Activated CD4-positive, alpha-beta T cell treated with anti-CD3 and anti-CD28 coated beads, Interleukin-2, amount 10 ng/mL, durations not matched to agents 24 days and 14 days (primary cell): ENCODE measurements at regions not wholly inside any gene's neighbourhood (a gene's known extent, or its start where the extent isn't known, plus 50 kb on each side); places are given as distances from the start of the nearest gene placed in this dataset.
"Not testable (repeated sequence)": the region's sequence is repeated elsewhere in the genome, so short reads cannot be mapped to it uniquely, and the experiment has no call there.

Experiments
- DNase-seq: peaks from one replicate; pipeline ENCODE4 v3.0.0; 2022
- H3K27ac Mint-ChIP-seq: one replicate; pipeline ENCODE4 v1.8.0; 2022; ENCODE audit warnings: mild to moderate bottlenecking, mixed read lengths
- H3K27me3 Mint-ChIP-seq: one replicate; pipeline ENCODE4 v1.8.0; 2022; ENCODE audit warnings: mixed read lengths
- H3K36me3 Mint-ChIP-seq: one replicate; pipeline ENCODE4 v1.8.0; 2022; ENCODE audit warnings: low read depth, mild to moderate bottlenecking, mixed read lengths
- H3K4me1 Mint-ChIP-seq: one replicate; pipeline ENCODE4 v1.8.0; 2021; ENCODE audit warnings: mixed read lengths
- H3K4me3 Mint-ChIP-seq: one replicate; pipeline ENCODE4 v1.8.0; 2022; ENCODE audit warnings: mild to moderate bottlenecking, moderate library complexity, mixed read lengths
- H3K9me3 Mint-ChIP-seq: one replicate; pipeline ENCODE4 v1.8.0; 2021; ENCODE audit warnings: mixed read lengths
- intact Hi-C: fragments of 100-400 bp; cut with micrococcal nuclease; formaldehyde crosslinking; loops from one replicate; pipeline ENCODE4 v1.15.1; 2023

DNA sequence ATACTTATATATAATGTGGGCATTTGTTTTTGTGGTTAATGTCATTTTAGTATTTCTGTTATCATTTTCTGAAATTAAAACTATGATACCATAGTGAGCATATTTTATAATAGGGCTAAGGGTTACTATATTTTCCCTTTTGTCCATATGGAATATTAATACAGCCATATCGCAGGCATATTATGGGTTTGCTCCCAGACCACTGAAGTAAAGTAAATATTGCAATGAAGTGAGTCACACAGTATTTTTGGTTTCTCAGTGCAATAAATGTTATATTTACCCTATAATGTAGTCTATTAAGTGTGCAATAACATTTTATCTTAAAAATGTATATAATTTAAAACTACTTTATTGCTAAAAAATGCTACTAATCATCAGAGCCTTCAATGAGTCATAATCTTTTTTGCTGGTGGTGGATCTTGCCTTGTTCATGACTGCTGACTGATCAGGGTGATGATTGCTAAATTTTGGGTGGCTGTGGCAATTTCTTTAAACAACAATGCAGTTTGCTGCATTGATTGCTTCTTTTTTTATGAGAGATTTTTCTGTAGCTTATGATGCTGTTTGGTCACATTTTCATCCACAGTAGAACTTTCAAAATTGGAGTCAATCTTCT, 1044.5 kb upstream of the NOVA1 start:
- Mint-ChIP-seq H3K27me3 (no peaks in the 10 kb centered on the region), H3K27ac (no peak overlapping the region), H3K36me3 (no peaks in the 10 kb centered on the region), H3K4me3 (no peak overlapping the region), H3K4me1 (no peaks in the 10 kb centered on the region), H3K9me3 (peaks cover 3% of the 10 kb centered on the region)
- intact Hi-C loops, result no loop called here
- no peak for DNase-seq

GRCh38 chr14:27660683-27661082, 1062.8 kb upstream of the NOVA1 start:
- no peak for DNase-seq
- H3K4me3 Mint-ChIP-seq, result no peak overlapping the region
- no peaks in the 10 kb centered on the region for H3K36me3 Mint-ChIP-seq
- no peak overlapping the region for H3K27ac Mint-ChIP-seq
- H3K27me3 Mint-ChIP-seq, result no peaks in the 10 kb centered on the region
- H3K9me3 Mint-ChIP-seq, result peaks cover 26% of the 10 kb centered on the region
- no peaks in the 10 kb centered on the region for H3K4me1 Mint-ChIP-seq
- intact Hi-C loops, result no loop called here

- H3K4me1 Mint-ChIP-seq, result no peaks in the 10 kb centered on the region
- H3K27ac Mint-ChIP-seq, result no peak overlapping the region
- intact Hi-C loops, result no loop called here
Measured at GRCh38 chr14:27668531-27668930, 1070.7 kb upstream of the NOVA1 start.

GRCh38 chr14:27672047-27672446, 1074.2 kb upstream of the NOVA1 start:
- peaks cover 8% of the 10 kb centered on the region for H3K9me3 Mint-ChIP-seq
- H3K27ac Mint-ChIP-seq, result no peak overlapping the region
- no peak overlapping the region for H3K4me3 Mint-ChIP-seq
- no peak for DNase-seq
- intact Hi-C loops, result no loop called here
- no peaks in the 10 kb centered on the region for H3K27me3 Mint-ChIP-seq
- H3K4me1 Mint-ChIP-seq, result no peaks in the 10 kb centered on the region
- H3K36me3 Mint-ChIP-seq, result no peaks in the 10 kb centered on the region

More at GRCh38 chr14:27668531-27668930, 1070.7 kb upstream of the NOVA1 start:
- Mint-ChIP-seq H3K9me3 (peaks cover 10% of the 10 kb centered on the region), H3K36me3 (no peaks in the 10 kb centered on the region), H3K27me3 (no peaks in the 10 kb centered on the region), H3K4me3 (no peak overlapping the region)
- no peak for DNase-seq

GRCh38 chr14:27672811-27673737, 1075.2 kb upstream of the NOVA1 start:
- H3K4me3 Mint-ChIP-seq, H3K4me1 Mint-ChIP-seq, H3K36me3 Mint-ChIP-seq, H3K27me3 Mint-ChIP-seq, DNase-seq, H3K9me3 Mint-ChIP-seq, intact Hi-C loops, H3K27ac Mint-ChIP-seq: not testable (repeated sequence)

DNA sequence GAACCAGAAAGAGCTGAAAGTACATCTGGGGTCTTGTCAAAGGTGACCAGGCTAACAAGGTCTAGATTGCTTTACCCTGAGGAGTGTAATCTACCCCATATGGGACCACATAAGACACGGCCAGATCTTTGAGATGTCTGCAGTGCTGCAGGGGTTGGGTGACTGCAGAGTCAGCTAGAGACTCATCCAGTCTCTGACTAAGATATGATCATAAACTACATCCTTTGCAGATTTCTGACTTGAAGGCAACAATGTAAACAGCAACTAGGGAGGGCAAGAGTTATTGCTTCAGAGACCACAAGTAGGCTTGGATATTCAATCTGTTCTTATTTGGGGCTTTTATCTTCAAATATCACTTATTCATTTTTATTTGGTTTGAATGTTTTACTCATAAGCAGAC, 1080.5 kb upstream of the FOXG1 start:
- no peak for DNase-seq
- intact Hi-C loops, result no loop called here
- Mint-ChIP-seq H3K9me3 (peaks cover 6% of the 10 kb centered on the region), H3K27me3 (no peaks in the 10 kb centered on the region), H3K36me3 (no peaks in the 10 kb centered on the region), H3K4me3 (no peak overlapping the region), H3K27ac (no peak overlapping the region), H3K4me1 (no peaks in the 10 kb centered on the region)

DNA sequence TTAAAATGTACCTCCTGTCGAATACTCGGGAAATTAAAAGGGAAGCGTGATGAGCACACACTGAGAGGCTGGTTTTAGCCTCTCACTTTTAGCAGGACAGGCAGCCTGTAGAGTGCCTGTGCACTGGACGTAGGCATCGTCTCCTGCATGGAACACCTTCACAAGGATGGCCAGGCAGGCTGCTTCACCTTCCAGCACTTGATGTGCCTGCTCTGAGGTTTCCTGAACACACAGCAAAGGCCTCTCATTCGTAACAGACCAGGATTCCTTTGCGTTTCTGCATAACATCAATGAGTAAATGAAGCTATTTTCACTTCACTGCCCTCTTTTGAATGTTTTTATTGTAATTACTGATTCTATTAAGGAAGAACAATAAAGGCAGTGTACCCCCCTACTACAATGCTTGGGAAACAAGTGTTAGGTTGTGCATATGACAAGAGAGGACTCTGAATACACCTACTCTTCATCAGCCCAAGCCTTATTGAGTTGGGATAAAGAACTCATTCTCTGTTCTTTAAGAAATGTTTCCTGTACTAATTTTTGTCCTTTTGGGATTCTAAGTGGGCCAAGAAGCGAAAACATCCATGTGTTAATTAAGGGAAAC, 1077.6 kb upstream of the FOXG1 start:
- DNase-seq, result no peak
- Mint-ChIP-seq H3K36me3 (no peaks in the 10 kb centered on the region), H3K4me3 (no peak overlapping the region), H3K4me1 (no peaks in the 10 kb centered on the region), H3K27me3 (no peaks in the 10 kb centered on the region), H3K9me3 (peaks cover 7% of the 10 kb centered on the region), H3K27ac (no peak overlapping the region)
- intact Hi-C loops, result no loop called here

- DNase-seq, result no peak
- Mint-ChIP-seq H3K36me3 (no peaks in the 10 kb centered on the region), H3K9me3 (peaks cover 17% of the 10 kb centered on the region), H3K4me3 (no peak overlapping the region), H3K27me3 (no peaks in the 10 kb centered on the region), H3K27ac (no peak overlapping the region), H3K4me1 (no peaks in the 10 kb centered on the region)
- intact Hi-C loops, result no loop called here
Measured at GRCh38 chr14:27712364-27712763, 1054.2 kb upstream of the FOXG1 start.

- no peak overlapping the region for H3K4me3 Mint-ChIP-seq
- no peaks in the 10 kb centered on the region for H3K4me1 Mint-ChIP-seq
- DNase-seq, result no peak
- peaks cover 18% of the 10 kb centered on the region for H3K9me3 Mint-ChIP-seq
- H3K27ac Mint-ChIP-seq, result no peak overlapping the region
- no peaks in the 10 kb centered on the region for H3K36me3 Mint-ChIP-seq
- intact Hi-C loops, result no loop called here
- no peaks in the 10 kb centered on the region for H3K27me3 Mint-ChIP-seq
Measured at GRCh38 chr14:27715561-27715960, 1051.0 kb upstream of the FOXG1 start.

- H3K27me3 Mint-ChIP-seq, result no peaks in the 10 kb centered on the region
- no peak overlapping the region for H3K4me3 Mint-ChIP-seq
- DNase-seq, result no peak
- no peaks in the 10 kb centered on the region for H3K36me3 Mint-ChIP-seq
- H3K9me3 Mint-ChIP-seq, result peaks cover 16% of the 10 kb centered on the region
- intact Hi-C loops, result no loop called here
- no peak overlapping the region for H3K27ac Mint-ChIP-seq
- no peaks in the 10 kb centered on the region for H3K4me1 Mint-ChIP-seq
Measured at GRCh38 chr14:27721760-27722159, 1044.8 kb upstream of the FOXG1 start.

GRCh38 chr14:27725482-27725881, 1041.1 kb upstream of the FOXG1 start:
- H3K4me3 Mint-ChIP-seq, result no peak overlapping the region
- H3K27ac Mint-ChIP-seq, result no peak overlapping the region
- no peak for DNase-seq
- H3K36me3 Mint-ChIP-seq, result no peaks in the 10 kb centered on the region
- H3K4me1 Mint-ChIP-seq, result no peaks in the 10 kb centered on the region
- intact Hi-C loops, result no loop called here
- H3K27me3 Mint-ChIP-seq, result no peaks in the 10 kb centered on the region
- peaks cover 10% of the 10 kb centered on the region for H3K9me3 Mint-ChIP-seq

DNA sequence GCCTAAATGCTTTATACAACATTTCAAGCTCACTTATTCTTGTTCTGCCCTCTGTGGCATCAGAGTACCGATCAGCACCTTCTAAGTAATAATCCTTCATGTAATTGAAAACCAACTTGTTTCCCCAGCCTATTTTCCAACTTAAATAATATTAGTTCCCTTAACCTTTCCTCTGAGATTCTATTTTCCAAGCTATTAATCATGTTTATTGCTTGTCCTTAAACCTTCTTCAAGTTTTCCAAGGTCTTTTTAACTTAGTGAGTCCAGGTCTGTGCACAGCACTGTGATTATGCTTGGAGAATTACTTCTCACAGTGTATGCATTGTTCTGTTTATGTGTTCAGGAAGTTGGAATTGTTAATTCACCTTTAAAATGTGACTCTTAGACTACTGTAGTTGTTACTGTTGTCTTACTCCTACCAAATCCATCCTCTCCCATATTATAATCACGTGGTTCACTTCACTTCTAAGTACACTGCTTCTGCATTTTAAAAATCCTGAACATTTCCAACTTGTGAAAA, 1039.3 kb upstream of the FOXG1 start:
- no peak overlapping the region for H3K4me3 Mint-ChIP-seq

GRCh38 chr14:27730204-27730603, 1036.4 kb upstream of the FOXG1 start:
- no peak overlapping the region for H3K27ac Mint-ChIP-seq
- H3K9me3 Mint-ChIP-seq, result peaks cover 3% of the 10 kb centered on the region
- no peaks in the 10 kb centered on the region for H3K27me3 Mint-ChIP-seq
- H3K4me1 Mint-ChIP-seq, result no peaks in the 10 kb centered on the region
- no peak overlapping the region for H3K4me3 Mint-ChIP-seq
- DNase-seq, result no peak
- H3K36me3 Mint-ChIP-seq, result no peaks in the 10 kb centered on the region
- intact Hi-C loops, result no loop called here

More for the DNA sequence above, 1039.3 kb upstream of the FOXG1 start:
- no peaks in the 10 kb centered on the region for H3K4me1 Mint-ChIP-seq
- H3K9me3 Mint-ChIP-seq, result peaks cover 7% of the 10 kb centered on the region
- no peak for DNase-seq
- H3K36me3 Mint-ChIP-seq, result no peaks in the 10 kb centered on the region
- intact Hi-C loops, result no loop called here
- no peak overlapping the region for H3K27ac Mint-ChIP-seq
- H3K27me3 Mint-ChIP-seq, result no peaks in the 10 kb centered on the region

DNA sequence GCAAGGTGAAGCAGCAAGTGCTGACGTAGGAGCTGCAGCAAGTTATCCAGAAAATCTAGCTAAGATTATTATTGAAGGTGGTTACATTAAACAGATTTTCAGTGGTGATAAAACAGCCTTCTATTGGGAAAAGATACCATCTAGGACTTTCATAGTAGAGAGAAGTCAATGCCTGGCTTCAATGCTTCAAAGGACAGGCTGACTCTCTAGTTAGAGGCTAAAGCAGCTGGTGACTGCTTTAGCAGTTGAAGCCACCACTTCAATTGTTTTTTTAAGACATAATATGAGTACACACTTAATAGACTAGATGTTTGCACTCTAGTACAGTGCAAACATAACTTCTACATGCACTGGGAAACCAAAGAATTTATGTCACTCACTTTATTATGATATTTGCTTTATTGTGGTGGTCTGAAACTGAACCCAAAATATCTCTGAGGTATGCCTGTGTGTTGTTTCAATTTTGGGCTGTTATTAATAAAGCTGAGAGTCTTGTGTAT, 1026.9 kb upstream of the FOXG1 start:
- intact Hi-C loops, result no loop called here
- H3K36me3 Mint-ChIP-seq, result no peaks in the 10 kb centered on the region
- no peaks in the 10 kb centered on the region for H3K4me1 Mint-ChIP-seq
- H3K9me3 Mint-ChIP-seq, result peaks cover 4% of the 10 kb centered on the region
- H3K27ac Mint-ChIP-seq, result no peak overlapping the region
- no peak overlapping the region for H3K4me3 Mint-ChIP-seq
- no peak for DNase-seq
- H3K27me3 Mint-ChIP-seq, result no peaks in the 10 kb centered on the region
